ENCODE measurements at regions not wholly inside any gene's neighbourhood (a gene's known extent, or its start where the extent isn't known, plus 50 kb on each side); places are given as distances from the start of the nearest gene placed in this dataset.

DNA sequence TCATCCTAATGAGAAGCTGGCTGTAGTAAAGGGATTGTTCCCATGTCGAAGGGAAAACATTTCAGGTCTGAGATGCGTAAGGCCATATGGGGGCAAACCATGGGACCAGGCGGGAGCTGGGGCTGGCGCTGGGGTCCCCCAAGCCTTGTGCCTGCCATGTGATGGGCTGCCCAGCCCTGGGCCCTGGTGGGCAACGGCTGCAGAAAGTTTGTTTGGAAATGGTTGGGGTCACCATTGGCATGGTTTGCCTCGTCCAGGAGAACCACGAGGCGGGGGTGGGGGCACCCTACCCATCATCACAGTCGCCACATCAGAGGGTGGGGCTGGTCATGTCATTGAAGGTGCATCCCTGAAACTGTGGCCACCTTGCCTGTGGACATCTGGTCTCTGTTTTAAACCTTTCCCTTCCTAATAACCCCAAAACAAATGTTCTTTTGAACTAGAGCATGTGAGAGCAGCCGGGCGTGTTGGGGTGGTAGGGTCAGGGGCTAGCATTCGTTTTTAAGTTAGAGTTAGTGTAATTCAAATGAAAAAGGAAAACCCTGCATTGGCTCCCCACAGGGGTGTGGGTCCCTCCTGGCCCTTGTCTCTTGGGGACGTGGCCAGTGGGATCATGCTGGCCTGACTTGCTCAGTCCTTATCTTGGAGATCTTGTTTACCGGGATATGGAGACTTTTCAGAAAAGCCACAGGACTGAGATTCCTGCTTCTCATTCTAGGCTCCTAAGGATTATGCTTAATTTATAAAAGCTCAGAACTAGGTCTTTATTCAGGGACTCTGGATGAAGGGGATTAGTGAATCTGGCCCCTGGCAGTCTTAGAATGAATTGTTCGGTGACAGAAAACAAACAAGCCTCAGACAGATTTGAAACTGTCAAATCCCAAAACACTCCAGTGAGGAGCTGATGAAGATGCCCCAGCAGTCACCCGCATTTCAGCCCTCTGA, 98.5 kb downstream of the CTTN start:
- H3K4me1 Mint-ChIP-seq (ENCODE audit: low read depth in 2 of 2): no peaks in the 10 kb centered on the region
- H3K27ac Mint-ChIP-seq: no peak overlapping the region
- peaks cover 0 to 3% of the 10 kb centered on the region in 2 donors for H3K27me3 Mint-ChIP-seq
- ATAC-seq: no peak
- no peak overlapping the region for H3K4me3 Mint-ChIP-seq
- H3K9me3 Mint-ChIP-seq: no peaks in the 10 kb centered on the region
- DNase-seq (ENCODE audit: low spot score): no peak
- H3K36me3 Mint-ChIP-seq: no peaks in the 10 kb centered on the region

DNA sequence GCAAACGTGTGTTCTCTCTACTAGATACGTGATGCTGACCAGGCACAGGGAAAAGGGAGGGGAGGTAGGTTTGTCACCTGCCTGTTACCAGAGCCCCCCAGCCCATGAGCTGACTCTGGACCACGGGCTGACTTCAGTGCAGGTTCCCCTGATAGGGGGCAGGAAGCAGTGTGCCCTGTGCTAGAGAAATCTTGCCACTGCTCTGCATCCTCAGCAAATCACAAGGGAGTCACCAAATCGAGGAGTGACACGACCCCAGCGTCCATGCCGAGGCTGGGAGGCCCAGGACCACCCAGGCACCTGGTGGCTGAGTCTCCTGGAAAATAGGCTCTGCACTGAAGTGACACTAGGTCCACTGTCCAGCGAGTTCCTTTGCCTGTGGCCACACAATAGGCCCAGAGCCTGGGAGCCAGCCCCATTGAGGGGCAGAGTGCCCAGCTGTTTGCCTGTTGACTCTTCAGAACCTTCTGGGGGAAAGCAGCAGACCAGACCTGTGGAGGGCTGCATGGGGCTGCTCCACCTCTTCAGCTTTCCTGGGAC, 99.3 kb downstream of the CTTN start:
- no peaks in the 10 kb centered on the region for H3K9me3 Mint-ChIP-seq
- no peak overlapping the region for H3K4me3 Mint-ChIP-seq
- peaks cover 0 to 3% of the 10 kb centered on the region in 2 donors for H3K27me3 Mint-ChIP-seq
- no peak for ATAC-seq
- no peak for DNase-seq (ENCODE audit: low spot score)
- H3K36me3 Mint-ChIP-seq: no peaks in the 10 kb centered on the region
- H3K4me1 Mint-ChIP-seq (ENCODE audit: low read depth in 2 of 2): no peaks in the 10 kb centered on the region
- H3K27ac Mint-ChIP-seq: no peak overlapping the region

- Mint-ChIP-seq H3K9me3 (no peaks in the 10 kb centered on the region), H3K4me1 (ENCODE audit: low read depth in 2 of 2) (no peaks in the 10 kb centered on the region), H3K27ac (no peak overlapping the region), H3K27me3 (peaks cover 0 to 3% of the 10 kb centered on the region in 2 donors), H3K36me3 (no peaks in the 10 kb centered on the region), H3K4me3 (no peak overlapping the region)
- no peak for ATAC-seq
- DNase-seq (ENCODE audit: low spot score): no peak
These were observed 99.8 kb downstream of the CTTN start for GRCh38 chr11:70498171-70498571.

GRCh38 chr11:70498976-70499801, 100.9 kb downstream of the CTTN start:
- Mint-ChIP-seq H3K4me1 (ENCODE audit: low read depth in 2 of 2) (no peaks in the 10 kb centered on the region), H3K36me3 (no peaks in the 10 kb centered on the region), H3K27me3 (peaks cover 0 to 3% of the 10 kb centered on the region in 2 donors), H3K9me3 (no peaks in the 10 kb centered on the region), H3K4me3 (no peak overlapping the region), H3K27ac (no peak overlapping the region)
- ATAC-seq (no peak), DNase-seq (ENCODE audit: low spot score) (no peak)

GRCh38 chr11:70500076-70500847, 101.9 kb downstream of the CTTN start:
- Mint-ChIP-seq H3K4me1 (ENCODE audit: low read depth in 2 of 2) (no peaks in the 10 kb centered on the region), H3K36me3 (no peaks in the 10 kb centered on the region), H3K27ac (no peak overlapping the region), H3K9me3 (no peaks in the 10 kb centered on the region), H3K4me3 (no peak overlapping the region), H3K27me3 (no peaks in the 10 kb centered on the region)
- ATAC-seq (no peak), DNase-seq (ENCODE audit: low spot score) (no peak)

- H3K36me3 Mint-ChIP-seq: no peaks in the 10 kb centered on the region
- ATAC-seq: no peak
- no peak for DNase-seq (ENCODE audit: low spot score)
- no peaks in the 10 kb centered on the region for H3K27me3 Mint-ChIP-seq
- no peak overlapping the region for H3K27ac Mint-ChIP-seq
- H3K9me3 Mint-ChIP-seq: no peaks in the 10 kb centered on the region
- no peaks in the 10 kb centered on the region for H3K4me1 Mint-ChIP-seq (ENCODE audit: low read depth in 2 of 2)
- no peak overlapping the region for H3K4me3 Mint-ChIP-seq
These were observed 102.9 kb downstream of the CTTN start for GRCh38 chr11:70501051-70501901.

GRCh38 chr11:70501933-70502540, 103.7 kb downstream of the CTTN start:
- Mint-ChIP-seq H3K9me3 (no peaks in the 10 kb centered on the region), H3K36me3 (no peaks in the 10 kb centered on the region), H3K4me1 (ENCODE audit: low read depth in 2 of 2) (no peaks in the 10 kb centered on the region), H3K27me3 (no peaks in the 10 kb centered on the region), H3K27ac (no peak overlapping the region), H3K4me3 (no peak overlapping the region)
- ATAC-seq: no peak
- DNase-seq (ENCODE audit: low spot score): no peak

DNA sequence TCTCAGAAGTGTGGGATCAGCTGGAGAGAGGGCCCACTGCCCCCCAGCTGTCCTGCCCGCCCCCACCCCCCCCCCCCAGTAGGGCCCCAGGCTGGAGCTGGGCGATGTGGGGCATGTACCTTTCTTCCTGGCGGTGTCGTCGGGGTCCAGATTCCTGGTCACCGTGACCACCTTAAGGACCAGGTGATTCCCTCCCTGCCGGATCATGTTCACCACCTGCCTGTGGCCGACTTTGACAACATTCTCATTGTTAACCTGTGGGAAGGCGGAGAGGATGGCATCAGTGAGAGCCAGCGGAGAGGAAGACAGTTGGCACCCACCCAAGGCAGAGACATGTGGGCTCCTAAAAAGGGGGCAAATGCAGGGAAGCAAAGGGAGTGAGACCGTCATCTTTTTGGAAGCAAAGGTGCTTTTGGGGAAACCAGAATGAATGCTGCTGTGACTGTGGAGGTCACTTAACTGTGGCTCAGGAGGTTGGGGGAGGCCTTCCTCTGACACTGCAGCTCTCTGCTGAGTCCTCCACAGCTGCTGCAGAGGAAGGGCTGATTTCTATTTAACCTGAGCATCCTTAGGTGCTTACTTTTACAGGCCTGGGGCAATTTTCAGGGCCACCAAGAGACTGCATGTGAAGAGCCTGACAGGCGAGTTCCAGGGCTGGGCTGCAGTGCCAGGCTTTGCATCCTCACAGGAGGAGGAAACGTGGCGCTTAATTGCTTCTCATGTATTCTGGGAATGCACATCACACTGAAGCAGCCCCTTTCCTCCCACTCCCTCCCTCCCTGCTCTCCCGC, 104.5 kb downstream of the CTTN start:
- ATAC-seq: no peak
- Mint-ChIP-seq H3K4me3 (no peak overlapping the region), H3K27ac (no peak overlapping the region), H3K36me3 (no peaks in the 10 kb centered on the region), H3K27me3 (no peaks in the 10 kb centered on the region), H3K4me1 (ENCODE audit: low read depth in 2 of 2) (no peaks in the 10 kb centered on the region), H3K9me3 (no peaks in the 10 kb centered on the region)
- no peak for DNase-seq (ENCODE audit: low spot score)

DNA sequence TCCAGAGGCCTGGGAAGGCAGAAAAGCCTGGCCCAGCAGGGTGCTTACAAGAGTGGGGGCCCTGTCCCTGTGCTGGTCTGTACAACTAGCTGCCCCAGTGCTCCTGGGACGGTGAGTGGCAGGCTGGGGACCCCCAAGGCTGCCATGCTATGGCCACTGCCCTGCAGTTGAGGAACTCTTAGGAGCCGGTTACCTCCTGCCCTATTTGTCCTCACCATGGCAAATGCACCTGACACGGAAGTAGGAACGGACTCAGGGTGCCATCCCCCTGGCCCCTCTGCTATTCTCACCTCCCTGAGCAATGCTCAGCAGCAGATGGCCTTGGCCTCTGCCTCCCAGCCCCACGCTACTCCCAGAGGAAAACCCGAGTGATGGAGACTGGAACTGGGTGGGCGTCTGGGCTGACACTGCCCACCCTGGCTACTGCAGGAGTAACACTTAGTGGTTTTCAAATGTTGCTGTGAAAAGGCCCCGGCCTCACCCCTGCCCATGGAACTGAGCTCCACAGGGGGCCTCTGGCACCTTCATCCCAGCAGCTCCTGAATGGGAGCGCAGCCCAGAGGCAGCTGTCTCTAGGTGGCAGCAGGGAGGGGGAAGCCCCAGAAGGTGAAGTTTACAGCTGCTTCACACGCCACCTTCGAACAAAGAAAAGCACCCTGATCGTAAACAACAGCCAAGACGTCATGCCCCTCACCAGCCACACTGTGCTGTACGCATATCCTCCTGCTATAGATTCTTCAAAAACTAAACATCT, 105.3 kb downstream of the CTTN start:
- no peak for DNase-seq (ENCODE audit: low spot score)
- no peaks in the 10 kb centered on the region for H3K9me3 Mint-ChIP-seq
- no peak overlapping the region for H3K27ac Mint-ChIP-seq
- no peak for ATAC-seq
- no peaks in the 10 kb centered on the region for H3K27me3 Mint-ChIP-seq
- no peak overlapping the region for H3K4me3 Mint-ChIP-seq
- no peaks in the 10 kb centered on the region for H3K36me3 Mint-ChIP-seq
- no peaks in the 10 kb centered on the region for H3K4me1 Mint-ChIP-seq (ENCODE audit: low read depth in 2 of 2)

- H3K4me1 Mint-ChIP-seq (ENCODE audit: low read depth in 2 of 2): no peaks in the 10 kb centered on the region
- no peaks in the 10 kb centered on the region for H3K27me3 Mint-ChIP-seq
- no peaks in the 10 kb centered on the region for H3K36me3 Mint-ChIP-seq
- no peaks in the 10 kb centered on the region for H3K9me3 Mint-ChIP-seq
- H3K4me3 Mint-ChIP-seq: no peak overlapping the region
- H3K27ac Mint-ChIP-seq: no peak overlapping the region
- ATAC-seq (no peak), DNase-seq (ENCODE audit: low spot score) (no peak)
These were observed 106.1 kb downstream of the CTTN start for GRCh38 chr11:70504246-70505020.

- no peaks in the 10 kb centered on the region for H3K27me3 Mint-ChIP-seq
- H3K9me3 Mint-ChIP-seq: no peaks in the 10 kb centered on the region
These were observed 107.0 kb downstream of the CTTN start for GRCh38 chr11:70505331-70505731.

More at GRCh38 chr11:70505331-70505731, 107.0 kb downstream of the CTTN start:
- no peak overlapping the region for H3K27ac Mint-ChIP-seq
- no peak for DNase-seq (ENCODE audit: low spot score)
- no peaks in the 10 kb centered on the region for H3K36me3 Mint-ChIP-seq
- no peak overlapping the region for H3K4me3 Mint-ChIP-seq
- H3K4me1 Mint-ChIP-seq (ENCODE audit: low read depth in 2 of 2): no peaks in the 10 kb centered on the region
- no peak for ATAC-seq

All from natural killer cell treated with Interleukin-12 subunit alpha and Interleukin-12 subunit beta and Interleukin-15 and Interleukin-18, amount 100 ng/mL, for 72 hours (primary cell).